Thymus (tissue), 11 donors: ENCODE measurements at regions not wholly inside any gene's neighbourhood (a gene's known extent, or its start where the extent isn't known, plus 50 kb on each side); places are given as distances from the start of the nearest gene placed in this dataset.

Experiments
- DNase-seq, 9 donors: peaks; one replicate each; pipeline ENCODE4 v3.0.0-alpha.2; 2013; ENCODE audit warnings: low spot score in 9 of 9, low read depth in 6 of 9, missing footprints in 1 of 9
- H3K27ac ChIP-seq, 2 donors: one replicate each; pipeline ENCODE4 v1.5.1; 2013; ENCODE audit warnings: control low read depth in 1 of 2, low read depth in 1 of 2, low read length in 1 of 2, mild to moderate bottlenecking in 1 of 2, moderate library complexity in 1 of 2
- H3K27me3 ChIP-seq, 2 donors: one replicate each; pipeline ENCODE4 v1.5.1; 2013; ENCODE audit warnings: low read length in 1 of 2; ENCODE audit not compliant: control insufficient read depth in 2 of 2, insufficient read depth in 1 of 2
- H3K36me3 ChIP-seq, 2 donors: one replicate each; pipeline ENCODE4 v1.5.1; 2013; ENCODE audit warnings: low read length in 1 of 2, mild to moderate bottlenecking in 1 of 2, moderate library complexity in 1 of 2; ENCODE audit not compliant: control insufficient read depth in 2 of 2, insufficient read depth in 2 of 2
- H3K4me1 ChIP-seq, 2 donors: one replicate each; pipeline ENCODE4 v1.5.1; 2013; ENCODE audit warnings: low read length in 2 of 2; ENCODE audit not compliant: control insufficient read depth in 2 of 2, insufficient read depth in 2 of 2
- H3K4me3 ChIP-seq, 2 donors: one replicate each; pipeline ENCODE4 v1.5.1; 2013; ENCODE audit warnings: low read length in 2 of 2, control low read depth in 1 of 2, mild to moderate bottlenecking in 1 of 2
- H3K9me3 ChIP-seq, 2 donors: one replicate each; pipeline ENCODE4 v1.5.1; 2013; ENCODE audit warnings: low read length in 1 of 2, mild to moderate bottlenecking in 1 of 2; ENCODE audit not compliant: control insufficient read depth in 2 of 2, insufficient read depth in 1 of 2
- WGBS: extraction: QIAGEN DNeasy Blood & Tissue Kit; methylation state at CpG from one replicate; pipeline ENCODE4 v1.1.7; 2013; 5-methylcytosine and 5-hydroxymethylcytosine counted together
- donor health status: healthy.

DNA sequence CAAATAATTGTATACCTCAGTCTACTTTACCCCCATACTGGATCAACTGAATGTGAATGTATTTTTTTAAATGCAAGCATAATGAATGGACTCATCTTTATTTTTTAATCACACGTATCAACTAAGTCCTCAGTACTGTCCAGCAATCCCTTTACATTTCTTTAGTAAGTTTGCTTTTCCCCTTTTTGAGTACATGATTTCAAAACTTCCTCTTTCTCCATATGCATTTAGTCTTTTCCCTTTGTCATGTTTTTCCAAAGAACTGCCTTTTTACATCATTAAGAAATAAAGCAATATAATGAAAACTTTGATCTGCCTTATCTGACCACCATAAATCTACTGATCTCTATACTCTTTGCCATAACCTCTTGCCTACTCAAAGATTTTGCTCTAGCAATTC is 182.5 kb upstream of the AKR1E2 start:
- DNase-seq = no peak
- 96% methylated on average over 1 of the region's 1 CpG for WGBS
- Histone ChIP-seq H3K9me3 (no peaks in the 10 kb centered on the region), H3K27me3 (no peaks in the 10 kb centered on the region), H3K4me1 (no peaks in the 10 kb centered on the region), H3K27ac (no peak overlapping the region), H3K4me3 (no peak overlapping the region), H3K36me3 (no peaks in the 10 kb centered on the region)

DNA sequence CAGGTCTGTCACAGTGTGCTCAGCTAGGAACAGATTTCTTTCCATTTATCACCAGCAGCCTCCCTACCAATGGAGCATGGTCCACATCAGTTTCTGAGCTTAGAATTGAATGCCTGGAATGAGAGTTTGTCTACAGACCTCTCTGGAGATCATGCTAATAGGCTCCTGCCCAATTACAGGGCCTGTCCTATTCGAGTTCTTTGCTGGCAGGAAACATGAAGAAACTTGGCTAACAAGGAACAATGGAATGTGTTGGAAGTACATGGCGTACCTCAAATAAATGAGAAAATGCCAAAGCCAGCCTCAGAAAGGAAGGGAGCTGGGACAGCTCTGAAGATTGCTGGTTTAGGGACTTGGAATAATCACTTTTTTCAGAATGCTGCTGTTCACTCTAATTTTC is 186.0 kb upstream of the AKR1E2 start:
- H3K27me3 ChIP-seq = no peaks in the 10 kb centered on the region
- no peaks in the 10 kb centered on the region for H3K4me1 ChIP-seq
- H3K9me3 ChIP-seq = no peaks in the 10 kb centered on the region
- H3K4me3 ChIP-seq = no peak overlapping the region
- no peak for DNase-seq
- 95% methylated on average over 2 of the region's 2 CpGs for WGBS
- H3K36me3 ChIP-seq = no peaks in the 10 kb centered on the region
- H3K27ac ChIP-seq = no peak overlapping the region

DNA sequence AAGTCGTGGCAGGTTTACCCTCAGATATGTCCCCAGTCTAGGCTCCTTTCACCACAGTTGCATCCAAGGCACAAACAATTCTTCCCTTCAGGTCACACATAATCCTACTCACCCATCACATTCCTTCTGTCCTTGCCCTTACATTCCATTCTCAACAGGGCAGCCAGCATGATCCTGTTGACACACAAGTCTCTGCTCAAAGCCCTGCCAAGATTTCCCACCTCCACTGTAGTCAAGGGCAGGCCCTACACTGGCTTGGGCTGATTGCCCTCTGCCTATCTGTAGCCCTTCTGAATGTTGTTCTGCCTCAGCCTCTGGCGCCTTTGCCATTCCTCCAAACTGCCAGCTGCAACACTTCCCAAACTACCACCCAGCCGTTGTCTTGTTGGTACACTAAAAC is 187.9 kb upstream of the AKR1E2 start:
- Histone ChIP-seq H3K36me3 (no peaks in the 10 kb centered on the region), H3K27ac (no peak overlapping the region), H3K9me3 (no peaks in the 10 kb centered on the region), H3K4me1 (no peaks in the 10 kb centered on the region), H3K27me3 (no peaks in the 10 kb centered on the region), H3K4me3 (no peak overlapping the region)
- DNase-seq = no peak
- WGBS = 96% methylated on average over 3 of the region's 3 CpGs

- Histone ChIP-seq H3K27ac (no peak overlapping the region), H3K27me3 (no peaks in the 10 kb centered on the region), H3K36me3 (no peaks in the 10 kb centered on the region), H3K4me1 (no peaks in the 10 kb centered on the region), H3K9me3 (no peaks in the 10 kb centered on the region), H3K4me3 (no peak overlapping the region)
- no peak for DNase-seq
- WGBS = 96% methylated on average over 2 of the region's 2 CpGs
Observed at GRCh38 chr10:4637657-4638056, 188.3 kb upstream of the AKR1E2 start.

GRCh38 chr10:4635883-4636282 is 190.1 kb upstream of the AKR1E2 start:
- no peak for DNase-seq
- Histone ChIP-seq H3K4me1 (no peaks in the 10 kb centered on the region), H3K27me3 (no peaks in the 10 kb centered on the region), H3K9me3 (no peaks in the 10 kb centered on the region), H3K27ac (no peak overlapping the region), H3K36me3 (no peaks in the 10 kb centered on the region), H3K4me3 (no peak overlapping the region)
- 94% methylated on average over 2 of the region's 2 CpGs for WGBS

- no peak overlapping the region for H3K27ac ChIP-seq
- no peaks in the 10 kb centered on the region for H3K4me1 ChIP-seq
- 94% methylated on average over 5 of the region's 5 CpGs for WGBS
- H3K36me3 ChIP-seq = no peaks in the 10 kb centered on the region
- no peak overlapping the region for H3K4me3 ChIP-seq
- no peaks in the 10 kb centered on the region for H3K9me3 ChIP-seq
- H3K27me3 ChIP-seq = no peaks in the 10 kb centered on the region
- DNase-seq = no peak
Observed at GRCh38 chr10:4635388-4635787, 190.6 kb upstream of the AKR1E2 start.

- H3K36me3 ChIP-seq = no peaks in the 10 kb centered on the region
- H3K4me3 ChIP-seq = no peak overlapping the region
- no peaks in the 10 kb centered on the region for H3K27me3 ChIP-seq
- 96% methylated on average over 8 of the region's 8 CpGs for WGBS
- H3K27ac ChIP-seq = no peak overlapping the region
- no peaks in the 10 kb centered on the region for H3K4me1 ChIP-seq
- no peaks in the 10 kb centered on the region for H3K9me3 ChIP-seq
- no peak for DNase-seq
Observed at GRCh38 chr10:4633776-4634175, 192.2 kb upstream of the AKR1E2 start.

GRCh38 chr10:4633186-4633585 is 192.8 kb upstream of the AKR1E2 start:
- no peaks in the 10 kb centered on the region for H3K4me1 ChIP-seq
- no peaks in the 10 kb centered on the region for H3K27me3 ChIP-seq
- H3K36me3 ChIP-seq = no peaks in the 10 kb centered on the region
- H3K9me3 ChIP-seq = no peaks in the 10 kb centered on the region
- WGBS = 98% methylated on average over 8 of the region's 8 CpGs
- H3K4me3 ChIP-seq = no peak overlapping the region
- no peak for DNase-seq
- H3K27ac ChIP-seq = no peak overlapping the region

- Histone ChIP-seq H3K4me1 (no peaks in the 10 kb centered on the region), H3K4me3 (no peak overlapping the region), H3K36me3 (no peaks in the 10 kb centered on the region), H3K9me3 (no peaks in the 10 kb centered on the region), H3K27ac (no peak overlapping the region), H3K27me3 (no peaks in the 10 kb centered on the region)
- DNase-seq = no peak
- 98% methylated on average over 5 of the region's 5 CpGs for whole genome bisulfite sequencing
Observed at GRCh38 chr10:4632757-4633156, 193.2 kb upstream of the AKR1E2 start.

DNA sequence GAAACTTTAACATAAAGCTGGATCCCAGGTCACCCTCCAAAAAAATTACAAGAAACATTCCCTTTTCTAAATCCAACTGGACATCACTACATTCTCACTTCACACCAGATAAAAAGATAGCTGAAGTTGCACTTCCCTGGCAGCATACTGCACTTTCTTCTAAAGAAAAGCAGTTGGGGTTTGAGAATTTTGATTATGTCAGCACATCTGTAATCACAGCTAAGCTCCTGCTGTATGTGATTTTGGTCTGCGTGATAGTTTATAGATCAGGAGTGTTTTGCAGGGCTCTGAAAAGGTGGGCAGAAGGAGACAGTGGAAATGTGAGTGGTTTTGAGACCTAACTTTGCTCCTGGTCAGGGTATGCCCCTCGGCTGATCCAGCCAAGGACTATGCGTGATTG is 199.1 kb upstream of the AKR1E2 start:
- Histone ChIP-seq H3K4me3 (no peak overlapping the region), H3K36me3 (no peaks in the 10 kb centered on the region), H3K27ac (no peak overlapping the region), H3K9me3 (no peaks in the 10 kb centered on the region), H3K4me1 (no peaks in the 10 kb centered on the region), H3K27me3 (no peaks in the 10 kb centered on the region)
- WGBS = 99% methylated on average over 3 of the region's 3 CpGs
- no peak for DNase-seq
